Stimulated activated CD4-positive, alpha-beta T cell treated with anti-CD3 and anti-CD28 coated beads, Interleukin-1b, Interleukin-23, amount 100 ng/mL, for 4 hours (primary cell): ENCODE measurements at regions not wholly inside any gene's neighbourhood (a gene's known extent, or its start where the extent isn't known, plus 50 kb on each side); places are given as distances from the start of the nearest gene placed in this dataset.
"Not testable (repeated sequence)": the region's sequence is repeated elsewhere in the genome, so short reads cannot be mapped to it uniquely, and the experiment has no call there.

Source experiments
- DNase-seq, 2 donors: peaks; one replicate each; pipeline ENCODE4 v3.0.0-alpha.2; 2020; ENCODE audit warnings: low read depth in 2 of 2

DNA sequence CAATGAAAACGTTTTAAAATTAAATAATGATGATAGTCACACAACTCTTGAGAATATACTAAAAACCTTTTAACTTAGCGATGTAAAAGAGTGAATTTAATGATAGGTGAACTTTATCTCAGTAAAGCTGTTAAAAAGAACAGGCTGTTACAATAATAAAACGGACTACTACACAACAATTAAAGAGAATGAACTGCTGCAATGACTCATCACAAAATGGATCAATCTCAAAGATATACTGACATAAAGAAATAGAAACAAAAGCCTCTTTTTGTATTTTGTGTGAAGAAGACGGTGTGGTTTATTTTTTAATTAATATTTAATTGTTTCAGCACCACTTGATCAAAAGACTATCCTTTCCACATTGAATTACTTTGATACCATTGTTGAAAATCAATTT lies 352.4 kb upstream of the GJE1 start:
- DNase-seq, result no peak

DNA sequence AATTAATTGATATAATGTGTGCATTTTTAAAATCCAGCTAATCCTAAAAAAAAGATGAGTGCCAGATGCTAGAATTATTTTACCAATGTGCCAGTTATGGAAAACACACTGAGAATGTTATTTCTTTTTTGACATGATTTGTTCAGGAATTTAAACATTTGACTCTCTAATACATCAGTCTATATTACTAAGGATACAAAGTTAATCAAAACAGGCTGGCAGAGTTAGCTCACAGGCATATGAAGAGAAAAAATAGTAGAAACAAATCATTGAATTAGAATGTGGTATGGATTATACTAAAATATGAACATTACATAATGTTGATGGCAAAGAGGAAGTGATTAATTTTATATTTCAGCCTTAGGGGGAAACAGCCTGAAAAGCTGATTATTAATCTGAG lies 368.3 kb upstream of the GJE1 start:
- DNase-seq, result no peak

DNA sequence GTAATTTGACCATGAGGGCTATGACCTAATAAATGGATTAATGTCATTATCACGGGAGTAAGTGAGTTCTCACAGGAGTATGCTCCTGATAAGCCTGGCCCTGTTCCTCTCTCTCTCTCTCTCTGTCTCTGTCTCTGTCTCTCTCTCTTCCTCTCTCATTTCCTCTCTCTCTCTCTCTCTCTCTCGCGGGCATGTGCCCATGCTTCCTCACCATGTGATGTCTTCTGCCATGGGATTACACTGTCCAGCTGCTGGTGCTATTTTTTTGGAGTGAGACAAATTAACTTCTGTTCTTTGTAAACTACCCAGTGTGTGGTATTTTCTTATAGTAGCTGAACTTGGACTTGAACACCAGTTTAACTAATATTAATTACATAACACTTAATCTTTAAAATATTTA lies 374.3 kb upstream of the GJE1 start:
- no peak for DNase-seq

DNA sequence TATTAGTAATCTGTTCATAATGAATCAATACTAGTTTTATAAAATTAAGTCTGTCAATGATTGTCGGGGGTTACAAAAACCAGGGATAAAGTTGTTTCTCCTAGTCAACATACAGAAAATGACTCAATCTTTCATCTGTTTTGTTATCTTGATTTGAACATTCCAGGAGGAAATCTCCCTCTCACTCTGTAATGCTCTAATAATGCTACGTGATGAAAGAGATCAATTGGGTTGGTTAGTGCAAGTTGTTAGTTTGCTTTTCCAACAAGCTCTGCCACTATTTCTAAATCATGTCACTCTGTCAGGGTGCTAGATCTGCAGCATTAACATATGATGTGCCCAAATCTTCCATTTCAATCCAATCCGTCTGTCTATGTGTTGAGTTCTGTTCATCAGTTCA lies 379.5 kb upstream of the GJE1 start:
- no peak for DNase-seq

DNA sequence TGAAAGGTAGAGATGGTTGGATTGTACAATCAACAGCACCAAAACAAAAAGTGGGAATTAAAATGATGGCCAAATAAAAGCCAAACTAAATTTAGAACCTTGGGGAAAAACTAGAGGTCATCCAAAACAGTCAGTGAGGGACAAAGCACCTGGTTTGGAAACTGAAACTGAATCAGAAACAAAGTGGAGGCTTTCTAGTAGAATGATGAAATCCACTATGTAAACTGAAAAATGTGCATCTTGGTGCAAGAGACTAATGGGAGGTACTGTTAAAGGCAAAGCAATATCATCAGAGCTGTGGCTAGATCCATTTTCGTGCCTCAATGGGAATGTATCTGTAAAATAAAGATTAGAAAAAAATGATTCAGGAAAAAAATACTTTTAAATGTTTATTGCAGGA lies 380.0 kb upstream of the GJE1 start:
- no peak for DNase-seq

DNA sequence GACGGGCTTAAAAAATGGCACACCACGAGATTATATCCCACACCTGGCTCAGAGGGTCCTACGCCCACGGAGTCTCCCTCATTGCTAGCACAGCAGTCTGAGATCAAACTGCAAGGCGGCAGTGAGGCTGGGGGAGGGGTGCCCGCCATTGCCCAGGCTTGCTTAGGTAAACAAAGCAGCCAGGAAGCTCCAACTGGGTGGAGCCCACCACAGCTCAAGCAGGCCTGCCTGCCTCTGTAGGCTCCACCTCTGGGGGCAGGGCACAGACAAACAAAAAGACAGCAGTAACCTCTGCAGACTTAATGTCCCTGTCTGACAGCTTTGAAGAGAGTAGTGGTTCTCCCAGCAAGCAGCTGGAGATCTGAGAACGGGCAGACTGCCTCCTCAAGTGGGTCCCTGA lies 386.4 kb upstream of the GJE1 start:
- DNase-seq, result not testable (repeated sequence)

DNA sequence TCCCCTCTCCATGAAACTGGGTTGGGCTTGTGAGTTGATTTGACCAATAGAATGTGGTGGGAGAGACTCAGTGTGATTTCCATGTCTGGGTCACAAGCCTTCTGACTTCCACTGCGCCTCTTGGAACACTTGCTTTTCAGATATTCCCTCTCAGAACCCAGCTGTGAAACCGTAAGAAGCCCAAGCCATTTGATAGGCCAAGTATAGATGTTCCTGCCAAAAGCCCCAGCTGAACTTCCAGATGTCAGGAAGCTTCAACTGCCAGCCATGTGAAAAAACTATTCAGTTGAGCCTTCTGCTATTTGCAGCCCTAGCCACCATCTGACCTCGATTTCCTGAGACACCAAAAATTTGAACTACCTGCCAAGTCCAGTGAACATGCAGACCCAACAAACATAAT lies 387.8 kb upstream of the GJE1 start:
- no peak for DNase-seq

DNA sequence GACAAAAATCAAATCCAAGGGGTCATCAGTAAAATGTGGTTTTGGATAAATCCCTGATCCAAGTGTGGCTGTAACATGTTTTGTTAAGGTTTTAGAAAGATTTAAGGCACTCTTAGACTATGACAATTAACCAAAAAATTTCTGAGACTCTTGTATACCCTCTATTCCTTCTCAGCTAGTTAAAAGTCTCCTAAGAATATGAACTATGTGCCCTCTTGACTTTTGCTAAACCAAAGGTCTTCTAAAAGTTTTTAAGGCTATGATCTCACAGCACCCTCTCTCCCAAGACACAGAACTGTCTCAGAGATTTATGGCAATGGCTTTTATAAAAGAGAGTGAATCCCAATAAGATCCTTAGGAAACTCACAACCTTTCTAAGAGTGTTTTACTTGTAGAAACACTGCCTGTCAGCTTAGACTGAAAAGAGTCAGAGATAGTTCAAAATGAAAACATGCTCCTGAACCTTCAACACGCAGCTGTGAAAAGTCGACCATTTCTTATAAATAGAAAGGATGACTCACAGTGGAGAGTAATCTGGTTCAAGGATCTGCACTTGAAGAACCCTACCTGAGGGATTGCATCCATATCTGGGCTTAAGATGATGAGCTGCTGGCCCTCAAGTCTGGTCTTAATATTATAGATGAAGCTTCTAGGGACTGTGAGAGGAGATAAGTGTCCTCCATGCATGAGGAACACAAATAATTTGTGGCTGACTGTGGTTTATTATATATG lies 388.4 kb upstream of the GJE1 start:
- no peak for DNase-seq

DNA sequence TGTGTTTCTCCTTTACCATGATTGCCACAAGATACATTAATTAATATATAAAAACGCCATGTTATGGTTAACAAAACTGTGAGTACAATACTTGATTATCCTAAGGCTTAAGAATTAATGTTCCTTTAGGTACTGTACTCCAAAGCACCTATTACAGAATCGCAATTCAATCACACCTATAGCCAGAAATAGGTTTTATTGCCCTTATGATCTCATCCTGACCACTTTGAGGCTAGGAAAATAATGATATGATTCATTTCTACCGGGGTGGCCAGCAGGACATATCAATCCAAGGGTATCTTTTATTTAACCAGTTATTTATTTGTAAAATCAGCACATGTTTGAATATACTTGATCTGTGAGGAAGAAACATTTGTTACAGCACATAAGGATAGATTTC lies 396.6 kb upstream of the GJE1 start:
- no peak for DNase-seq

DNA sequence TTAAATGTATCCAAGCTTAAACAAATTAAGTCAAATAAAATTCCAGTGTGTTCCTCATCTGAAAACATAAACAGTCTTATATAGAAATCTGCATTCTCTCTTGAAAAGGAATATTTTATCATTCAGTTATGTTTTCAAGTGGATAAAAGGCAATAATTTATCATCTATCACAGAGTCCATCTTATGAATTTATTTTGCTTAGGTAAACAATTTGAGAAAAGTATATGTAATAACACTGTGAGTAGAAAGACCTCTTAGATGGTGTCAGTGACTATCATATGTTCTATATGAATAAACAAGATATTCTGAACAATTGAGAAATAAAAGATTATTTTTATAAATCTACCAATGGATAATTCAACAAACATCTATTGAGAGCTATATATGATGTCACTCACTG lies 397.6 kb upstream of the GJE1 start:
- DNase-seq, result no peak

DNA sequence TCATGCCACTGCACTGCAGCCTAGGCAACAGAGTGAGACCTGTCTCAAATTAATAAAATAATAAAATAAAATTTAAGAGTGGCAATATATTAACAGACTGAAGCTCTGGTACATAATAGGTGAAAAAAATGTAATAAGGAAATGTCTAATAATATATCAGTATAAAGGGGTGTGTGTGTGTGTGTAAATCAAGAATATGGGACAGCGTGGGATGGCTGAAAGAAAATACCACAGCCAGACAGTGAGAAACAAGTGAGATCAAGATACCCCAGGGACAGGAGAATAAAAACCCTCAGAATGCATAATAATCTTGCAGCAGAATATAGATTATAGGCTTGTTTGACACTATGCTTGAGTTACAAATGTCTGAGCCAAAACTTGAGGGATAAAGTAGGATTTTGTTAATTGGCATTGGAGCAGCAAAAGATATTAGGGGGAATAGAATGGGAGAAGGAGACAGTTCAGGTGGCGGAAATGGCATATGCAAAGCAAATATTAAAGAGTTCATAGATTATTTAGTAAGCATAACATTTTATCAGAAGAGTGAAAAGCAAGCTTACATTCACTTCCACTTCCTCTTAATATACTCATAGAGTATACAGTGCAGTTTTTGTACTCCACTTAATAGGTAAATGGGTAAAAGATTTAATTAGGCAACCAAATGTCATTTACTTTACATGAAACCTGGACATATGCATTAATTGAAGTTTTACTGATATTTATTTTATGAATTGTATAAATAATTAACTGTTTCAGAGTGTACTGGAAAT lies 398.5 kb upstream of the GJE1 start:
- DNase-seq, result no peak

DNA sequence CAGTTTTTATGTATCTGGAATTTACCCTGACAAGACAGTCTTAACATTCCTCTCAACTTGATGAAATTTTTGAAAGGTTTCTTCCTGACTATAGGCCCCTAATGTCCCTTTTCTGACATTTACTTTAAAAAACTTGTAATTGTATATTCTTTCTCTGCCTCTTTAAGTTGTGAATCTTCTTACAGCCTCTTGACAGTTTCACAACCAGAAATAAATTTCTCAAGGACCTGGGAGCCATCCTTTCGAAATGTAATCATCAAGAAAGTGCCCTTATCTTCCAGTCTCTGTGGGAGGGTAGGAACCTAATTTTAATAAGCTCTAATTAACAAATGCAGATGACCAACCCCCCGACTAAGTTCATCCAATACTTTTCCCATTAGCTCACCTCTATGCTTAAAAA lies 403.6 kb upstream of the GJE1 start:
- no peak for DNase-seq

DNA sequence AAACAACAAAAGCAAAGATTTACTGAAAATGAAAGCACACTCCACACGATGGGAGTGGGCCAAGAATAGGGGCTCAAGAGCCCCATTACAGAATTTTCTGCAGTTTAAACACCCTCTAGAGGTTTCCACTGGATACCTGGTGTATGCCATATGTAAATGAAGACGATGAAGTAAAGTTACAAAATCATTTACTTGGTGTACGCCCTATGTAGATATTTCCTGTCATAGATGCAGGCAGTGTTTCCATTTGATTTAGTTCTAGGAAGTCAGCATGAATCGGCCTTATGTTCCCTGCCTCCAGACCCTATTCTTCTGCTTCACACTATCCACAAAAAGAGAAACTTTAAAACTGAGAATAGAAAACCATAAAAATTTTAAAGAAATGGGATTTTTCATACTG lies 404.4 kb upstream of the GJE1 start:
- no peak for DNase-seq

DNA sequence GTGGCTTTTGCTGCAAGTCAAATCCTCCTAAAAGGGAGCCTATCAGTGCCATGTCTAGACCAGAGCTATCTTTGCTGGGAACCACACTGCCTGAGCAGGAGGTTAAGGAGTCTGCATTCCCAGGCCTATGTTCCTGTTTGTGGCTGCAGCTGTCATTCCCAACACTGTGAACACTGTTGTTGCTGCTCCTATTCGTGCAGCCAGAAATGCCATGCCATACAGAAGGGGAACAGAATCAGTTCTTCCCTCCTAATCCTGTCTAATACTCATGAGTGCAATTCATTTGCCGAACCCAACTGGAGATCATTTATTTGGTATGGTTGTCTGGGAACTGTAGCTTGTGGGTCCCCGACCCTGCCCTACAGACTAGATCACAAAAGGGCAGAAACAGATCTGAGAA lies 406.5 kb upstream of the GJE1 start:
- DNase-seq, result no peak

DNA sequence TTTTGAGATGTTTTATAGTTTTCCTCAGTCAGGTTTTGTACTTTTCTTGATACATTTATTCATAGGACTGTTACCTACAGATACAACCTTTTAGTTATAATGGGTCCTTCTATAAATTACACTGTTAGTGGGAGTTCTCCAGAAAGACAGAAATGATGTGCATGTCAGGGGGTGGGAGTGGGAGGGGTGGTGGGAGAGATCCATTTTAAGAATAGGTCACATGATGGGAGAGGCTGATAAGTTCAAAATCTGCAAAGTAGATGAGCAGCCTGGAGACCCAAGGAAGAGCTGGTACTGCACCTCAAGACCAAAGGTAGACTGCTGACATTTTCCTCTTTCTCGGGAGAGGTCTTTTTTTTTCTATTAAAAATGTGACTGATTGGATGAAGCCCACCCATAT lies 408.0 kb upstream of the GJE1 start:
- no peak for DNase-seq

DNA sequence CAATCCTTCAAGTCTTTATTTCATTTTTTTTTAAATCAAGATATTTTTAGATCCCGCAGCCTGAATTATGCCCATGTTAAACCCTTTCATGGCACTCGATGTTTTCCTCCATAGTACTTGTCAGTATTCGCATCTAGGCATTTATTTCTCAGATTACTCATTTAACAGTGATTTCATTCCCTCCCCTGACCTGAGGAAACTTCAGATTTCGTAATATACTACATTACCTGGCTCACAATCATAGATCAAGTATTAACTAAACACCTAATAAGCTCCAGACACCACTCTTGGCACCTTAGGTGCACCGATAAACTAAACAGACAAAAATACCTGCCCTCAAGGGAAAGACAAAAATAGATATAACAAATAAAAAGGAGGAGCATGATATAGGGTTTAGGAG lies 413.2 kb upstream of the GJE1 start:
- no peak for DNase-seq

DNA sequence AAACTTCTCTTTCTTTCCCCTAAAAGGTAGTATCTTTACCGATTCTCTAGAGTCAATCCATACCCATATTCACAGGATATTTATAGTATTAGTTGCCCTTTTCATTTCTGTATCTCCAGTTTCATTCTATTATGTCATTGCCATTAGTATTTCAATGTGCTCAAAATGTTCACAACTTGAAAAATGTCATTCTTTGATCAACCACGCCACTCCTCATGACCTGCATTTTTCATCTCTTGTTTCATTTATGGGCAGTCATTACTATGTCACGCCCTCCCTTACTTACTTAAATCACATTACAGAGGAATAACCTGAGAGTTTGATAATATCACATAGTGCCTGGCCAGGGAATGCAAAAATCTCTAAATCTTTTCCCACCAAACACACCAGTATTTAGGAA lies 427.3 kb upstream of the GJE1 start:
- no peak for DNase-seq

DNA sequence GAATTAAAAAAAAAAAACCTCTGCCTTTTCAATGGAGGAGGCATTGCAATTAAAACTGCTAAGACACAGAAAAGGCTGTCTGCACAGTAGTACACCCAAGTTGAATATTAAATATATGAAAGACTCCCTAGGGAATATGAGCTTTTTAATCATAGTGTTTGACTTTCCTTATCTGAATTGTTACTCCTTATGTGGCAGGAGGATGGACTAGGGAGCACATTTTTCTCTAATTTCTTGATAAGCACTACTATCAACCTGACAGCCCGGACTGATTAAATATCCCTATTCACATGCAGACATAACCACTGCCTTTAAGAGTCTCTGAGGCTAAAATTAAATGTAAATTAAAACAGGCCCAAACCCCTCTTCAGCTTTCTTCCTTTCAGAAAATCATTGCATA lies 428.6 kb upstream of the GJE1 start:
- no peak for DNase-seq

DNA sequence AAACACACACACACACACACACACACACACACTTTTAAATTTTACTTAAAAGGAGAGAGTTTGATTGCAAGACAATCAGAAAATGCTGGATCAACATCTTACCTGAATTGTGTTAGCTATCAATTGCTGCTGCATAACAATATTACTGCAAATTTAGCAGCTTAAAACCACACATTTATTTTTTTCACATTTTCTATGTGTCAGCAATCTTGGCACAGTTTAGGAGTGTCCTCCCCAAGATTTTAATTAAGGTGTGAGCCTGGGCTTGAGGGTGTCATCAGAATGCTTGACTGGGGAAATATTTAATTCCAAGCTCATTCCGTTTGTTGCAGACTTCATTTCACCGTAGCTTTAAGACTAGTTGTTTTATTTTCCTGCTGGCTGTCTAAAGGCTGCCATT lies 431.0 kb upstream of the GJE1 start:
- DNase-seq, result no peak

DNA sequence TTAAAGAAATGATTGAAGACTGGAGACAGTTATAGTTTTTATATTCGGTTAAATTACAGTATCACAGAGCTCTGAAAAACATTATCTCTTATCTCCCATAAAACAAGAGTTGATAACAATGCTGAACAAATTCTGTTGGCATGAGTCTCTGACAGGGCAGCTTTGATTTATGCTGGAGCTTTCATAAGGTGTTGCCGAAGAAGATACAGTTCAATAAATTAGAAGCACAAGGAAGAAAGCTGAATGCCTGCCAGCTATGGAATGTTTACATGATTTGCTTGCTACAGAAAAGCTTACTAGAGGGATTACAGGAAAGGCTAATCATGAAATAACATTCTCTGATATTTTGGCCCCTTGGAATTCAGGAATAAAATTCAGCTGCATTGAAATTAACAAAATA lies 431.9 kb upstream of the GJE1 start:
- DNase-seq, result no peak

DNA sequence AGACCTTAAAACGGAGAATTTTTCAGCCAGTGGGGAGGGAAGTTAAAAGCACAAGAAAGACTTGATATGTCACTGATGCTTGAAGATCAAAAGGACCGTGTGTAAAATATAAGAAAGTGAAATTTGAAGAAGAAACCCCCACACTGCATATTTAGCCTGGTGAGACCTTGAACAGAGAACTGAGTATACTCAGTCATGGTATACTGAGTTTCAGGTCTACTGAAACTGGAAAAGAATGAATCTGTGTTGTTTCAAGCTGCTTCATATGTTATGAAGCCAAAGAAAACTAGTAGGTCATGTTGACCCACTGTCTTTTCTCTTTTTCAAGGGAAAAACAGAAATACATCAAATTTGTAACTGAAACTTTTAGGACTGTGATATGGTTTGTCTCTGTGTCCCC lies 443.8 kb upstream of the GJE1 start:
- no peak for DNase-seq

DNA sequence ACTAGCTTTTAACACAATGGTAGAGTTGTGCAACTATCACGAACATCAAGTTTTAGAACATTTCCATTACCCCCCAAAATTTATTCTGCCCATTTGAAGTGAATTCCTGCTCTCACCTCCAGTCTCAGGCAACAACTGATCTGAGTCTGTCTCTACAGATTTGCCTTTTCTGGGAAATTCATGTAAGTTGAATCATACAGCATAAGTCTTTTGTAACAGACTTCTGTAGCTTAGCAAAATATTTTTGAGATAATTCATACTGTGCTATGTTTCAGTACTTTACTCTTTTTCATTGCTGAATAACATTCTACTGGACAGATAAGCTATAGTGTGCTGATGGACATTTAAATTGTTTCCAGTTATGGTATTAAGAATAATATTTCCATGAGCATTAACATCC lies 447.3 kb upstream of the GJE1 start:
- DNase-seq, result no peak

DNA sequence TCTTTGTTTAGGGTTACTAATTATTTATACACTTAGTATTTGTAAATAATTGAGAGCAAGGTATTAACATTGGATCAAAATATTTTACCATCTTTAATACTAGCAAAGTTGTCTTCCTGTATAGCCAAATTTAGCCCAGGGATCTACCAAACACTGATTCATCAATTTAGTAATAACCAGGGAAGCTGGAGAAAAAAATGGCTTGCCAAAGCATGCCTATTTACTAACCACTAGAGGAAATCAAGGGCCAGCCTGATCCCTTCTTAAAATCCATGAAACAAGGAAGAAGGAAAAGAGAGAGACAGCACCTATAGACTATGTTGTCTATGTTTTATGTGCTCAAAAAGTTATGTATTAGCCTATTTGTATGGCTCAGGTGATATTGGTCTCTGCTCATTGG lies 450.3 kb upstream of the GJE1 start:
- DNase-seq, result no peak
